Testis (tissue), 2 donors: ENCODE measurements at regions not wholly inside any gene's neighbourhood (a gene's known extent, or its start where the extent isn't known, plus 50 kb on each side); places are given as distances from the start of the nearest gene placed in this dataset.

Experiments used
- POLR2A ChIP-seq: fragments of 450-650 bp; IDR thresholded peaks from one replicate; pipeline ENCODE4 v1.6.1; 2017; ENCODE audit warnings: antibody characterized with exemption, mild to moderate bottlenecking, moderate library complexity
- TF ChIP-seq, protein P1 (sequence below), 3 experiments: fragments of 450-650 bp in 2 of 3; fragments of 200-600 bp in 1 of 3; sonication (generic) in 1 of 3; IDR thresholded peaks; one replicate each; pipeline ENCODE4 v1.5.1; 2016 to 2019; ENCODE audit warnings: antibody characterized with exemption in 3 of 3, mild to moderate bottlenecking in 2 of 3, moderate library complexity in 1 of 3

DNA sequence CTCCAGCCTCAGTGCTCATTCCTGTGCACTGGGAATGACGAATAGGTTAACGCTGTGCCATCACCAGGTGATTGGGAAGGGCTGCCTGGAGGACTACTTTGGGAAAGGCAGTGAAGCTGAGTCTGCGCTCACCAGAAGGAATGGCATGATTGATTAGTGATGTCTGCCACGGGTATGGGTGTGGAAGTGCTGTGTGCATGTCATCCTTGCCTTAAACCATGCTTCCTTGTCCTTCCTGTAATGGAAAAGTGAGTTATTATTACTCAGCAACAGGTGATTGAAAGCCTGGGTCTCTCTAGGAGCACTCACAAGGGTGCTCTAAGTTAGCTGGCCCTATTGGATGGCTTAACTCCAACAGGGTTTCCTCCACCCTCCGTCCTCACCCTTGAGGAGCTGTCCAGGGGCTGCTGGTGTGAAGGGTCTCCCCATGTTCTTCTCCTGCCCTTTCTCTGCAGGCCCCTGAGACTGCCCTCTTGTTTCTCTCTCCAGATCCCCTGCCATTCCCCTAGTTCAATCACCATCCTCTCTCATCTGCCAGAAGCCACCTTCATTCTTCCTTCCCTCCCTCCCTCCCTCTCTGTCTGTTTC, 121.9 kb upstream of the NECTIN1 start:
- TF ChIP-seq, protein P1, sequence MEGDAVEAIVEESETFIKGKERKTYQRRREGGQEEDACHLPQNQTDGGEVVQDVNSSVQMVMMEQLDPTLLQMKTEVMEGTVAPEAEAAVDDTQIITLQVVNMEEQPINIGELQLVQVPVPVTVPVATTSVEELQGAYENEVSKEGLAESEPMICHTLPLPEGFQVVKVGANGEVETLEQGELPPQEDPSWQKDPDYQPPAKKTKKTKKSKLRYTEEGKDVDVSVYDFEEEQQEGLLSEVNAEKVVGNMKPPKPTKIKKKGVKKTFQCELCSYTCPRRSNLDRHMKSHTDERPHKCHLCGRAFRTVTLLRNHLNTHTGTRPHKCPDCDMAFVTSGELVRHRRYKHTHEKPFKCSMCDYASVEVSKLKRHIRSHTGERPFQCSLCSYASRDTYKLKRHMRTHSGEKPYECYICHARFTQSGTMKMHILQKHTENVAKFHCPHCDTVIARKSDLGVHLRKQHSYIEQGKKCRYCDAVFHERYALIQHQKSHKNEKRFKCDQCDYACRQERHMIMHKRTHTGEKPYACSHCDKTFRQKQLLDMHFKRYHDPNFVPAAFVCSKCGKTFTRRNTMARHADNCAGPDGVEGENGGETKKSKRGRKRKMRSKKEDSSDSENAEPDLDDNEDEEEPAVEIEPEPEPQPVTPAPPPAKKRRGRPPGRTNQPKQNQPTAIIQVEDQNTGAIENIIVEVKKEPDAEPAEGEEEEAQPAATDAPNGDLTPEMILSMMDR (IDR thresholded peaks at IDR 0.05), result no peak
- TF ChIP-seq POLR2A, result no peak
